IMR-90 (cell line): ENCODE measurements at regions not wholly inside any gene's neighbourhood (a gene's known extent, or its start where the extent isn't known, plus 50 kb on each side); places are given as distances from the start of the nearest gene placed in this dataset.

Experiments used
- ATAC-seq: fragments of 200-7000 bp; cut with Tn5 transposase; 2 replicates; pipeline ENCODE4 v1.9.1; 2020; ENCODE audit warnings: low read depth, mild to moderate bottlenecking, moderate library complexity
- BruUV-seq: library from RNA; stranded (reverse); fragments of 400-500 nt; replicated peaks from 2 replicates; lab custom pipeline; 2021; lab: Mats Ljungman, UMichigan
- CTCF ChIA-PET: fragments of 300-600 bp; formaldehyde crosslinking; extraction: SDS; loops from one replicate; lab custom pipeline; 2021; ENCODE audit warnings: antibody characterized with exemption; lab: Yijun Ruan, JAX
- POLR2A ChIA-PET: fragments of 300-600 bp; sonication (Branson Sonifier 250); formaldehyde crosslinking; loops from one replicate; lab custom pipeline; 2022; ENCODE audit warnings: antibody characterized with exemption; ENCODE audit not compliant: unreplicated experiment; lab: Charles Lee
- DNase-seq: peaks from one replicate; pipeline ENCODE4 v3.0.0; 2013
- H2AFZ ChIP-seq: replicated peaks from 2 replicates; pipeline ENCODE3; 2013; ENCODE audit warnings: low read length, mild to moderate bottlenecking; ENCODE audit not compliant: poor library complexity
- H2AK5ac ChIP-seq: 2 replicates; pipeline ENCODE4 v1.6.1; 2013; ENCODE audit warnings: low read depth, low read length, inconsistent platforms
- H2AK9ac ChIP-seq: replicated peaks from 2 replicates; pipeline ENCODE3; 2013; ENCODE audit warnings: mild to moderate bottlenecking, low read depth, low read length, moderate library complexity; ENCODE audit not compliant: poor library complexity
- H2BK120ac ChIP-seq: 2 replicates; pipeline ENCODE4 v1.6.1; 2013; ENCODE audit warnings: low read depth, low read length, inconsistent platforms
- H2BK15ac ChIP-seq: 3 replicates; pipeline ENCODE4 v1.6.1; 2013; ENCODE audit warnings: low read depth, low read length, inconsistent platforms
- H2BK20ac ChIP-seq: 2 replicates; pipeline ENCODE4 v1.6.1; 2013; ENCODE audit warnings: low read depth, mild to moderate bottlenecking, inconsistent platforms, low read length, moderate library complexity
- H2BK5ac ChIP-seq: 2 replicates; pipeline ENCODE4 v1.6.1; 2013; ENCODE audit warnings: mild to moderate bottlenecking, low read depth, low read length, inconsistent platforms; ENCODE audit not compliant: poor library complexity, severe bottlenecking
- H3K14ac ChIP-seq: replicated peaks from 2 replicates; pipeline ENCODE4 v1.6.1; 2013; ENCODE audit warnings: low read depth, low read length, inconsistent platforms
- H3K18ac ChIP-seq: 2 replicates; pipeline ENCODE4 v1.6.1; 2013; ENCODE audit warnings: low read depth, low read length, control low read depth
- H3K23ac ChIP-seq: 2 replicates; pipeline ENCODE4 v1.6.1; 2013; ENCODE audit warnings: low read depth, low read length, inconsistent platforms
- H3K27ac ChIP-seq: 2 replicates; pipeline ENCODE4 v1.5.1; 2013; ENCODE audit warnings: mild to moderate bottlenecking, control low read depth, low read length; ENCODE audit not compliant: insufficient read depth
- H3K27me3 ChIP-seq: 2 replicates; pipeline ENCODE4 v1.6.1; 2013; ENCODE audit warnings: low read length; ENCODE audit not compliant: control insufficient read depth, insufficient read depth
- H3K36me3 ChIP-seq: 2 replicates; pipeline ENCODE4 v1.6.1; 2013; ENCODE audit warnings: low read length, mixed read lengths; ENCODE audit not compliant: control insufficient read depth, insufficient read depth
- H3K4ac ChIP-seq: 2 replicates; pipeline ENCODE4 v1.6.1; 2013; ENCODE audit warnings: low read depth, low read length, inconsistent platforms
- H3K4me1 ChIP-seq: 2 replicates; pipeline ENCODE4 v1.6.1; 2013; ENCODE audit warnings: low read length, mixed read lengths; ENCODE audit not compliant: control insufficient read depth, insufficient read depth
- H3K4me2 ChIP-seq: 2 replicates; pipeline ENCODE4 v1.6.1; 2013; ENCODE audit warnings: low read depth, mild to moderate bottlenecking, control low read depth, low read length, moderate library complexity
- H3K4me3 ChIP-seq: 2 replicates; pipeline ENCODE4 v1.5.1; 2013; ENCODE audit warnings: low read depth, mild to moderate bottlenecking, control low read depth, low read length, moderate library complexity; ENCODE audit not compliant: insufficient read depth
- H3K56ac ChIP-seq: 2 replicates; pipeline ENCODE4 v1.6.1; 2013; ENCODE audit warnings: low read length, inconsistent platforms; ENCODE audit not compliant: insufficient read depth; ENCODE audit errors: extremely low read depth
- H3K79me1 ChIP-seq, 2 experiments: 2 replicates each; pipeline ENCODE4 v1.6.1; 2013; ENCODE audit warnings: low read length in 2 of 2, inconsistent platforms in 1 of 2, low read depth in 1 of 2
- H3K9ac ChIP-seq: 2 replicates; pipeline ENCODE4 v1.6.1; 2013; ENCODE audit warnings: low read depth, low read length, control low read depth
- H3K9me1 ChIP-seq: 2 replicates; pipeline ENCODE4 v1.6.1; 2013; ENCODE audit warnings: low read length, inconsistent platforms; ENCODE audit not compliant: insufficient read depth
- H3K9me3 ChIP-seq: 2 replicates; pipeline ENCODE4 v1.6.1; 2013; ENCODE audit warnings: low read length; ENCODE audit not compliant: control insufficient read depth, insufficient read depth
- H4K20me1 ChIP-seq: 2 replicates; pipeline ENCODE4 v1.6.1; 2013; ENCODE audit warnings: low read length, inconsistent platforms; ENCODE audit not compliant: insufficient read depth
- H4K5ac ChIP-seq: 2 replicates; pipeline ENCODE4 v1.6.1; 2013; ENCODE audit warnings: mild to moderate bottlenecking, low read depth, low read length, control low read depth
- H4K8ac ChIP-seq, 2 experiments: 2 replicates each; pipeline ENCODE4 v1.6.1; 2013; ENCODE audit warnings: low read depth in 2 of 2, low read length in 2 of 2, control low read depth in 1 of 2, inconsistent platforms in 1 of 2
- H4K91ac ChIP-seq: 2 replicates; pipeline ENCODE4 v1.6.1; 2013; ENCODE audit warnings: low read depth, low read length, inconsistent platforms; ENCODE audit not compliant: insufficient read depth
- BHLHE40 ChIP-seq: fragments of 150-350 bp; IDR thresholded peaks from 2 replicates; pipeline ENCODE4 v1.6.1; 2016; ENCODE audit warnings: mild to moderate bottlenecking, low read depth, low read length
- CEBPB ChIP-seq: IDR thresholded peaks from 2 replicates; pipeline ENCODE4 v1.6.1; 2012; ENCODE audit warnings: low read depth, low read length, improper control_type of control experiment
- CHD1 ChIP-seq: IDR thresholded peaks from 2 replicates; pipeline ENCODE4 v1.6.1; 2012; ENCODE audit warnings: low read depth, low read length, improper control_type of control experiment
- ELK1 ChIP-seq: fragments of 150-350 bp; IDR thresholded peaks from 2 replicates; pipeline ENCODE4 v1.6.1; 2016; ENCODE audit warnings: low read depth, mild to moderate bottlenecking, low read length, moderate library complexity, borderline replicate concordance
- FOS ChIP-seq: fragments of 150-350 bp; IDR thresholded peaks from 2 replicates; pipeline ENCODE4 v1.6.1; 2016; ENCODE audit warnings: low read depth, low read length
- MAFK ChIP-seq: IDR thresholded peaks from 2 replicates; pipeline ENCODE4 v1.6.1; 2012; ENCODE audit warnings: low read depth, low read length, improper control_type of control experiment
- MAZ ChIP-seq: IDR thresholded peaks from 2 replicates; pipeline ENCODE4 v1.6.1; 2012; ENCODE audit warnings: low read depth, mild to moderate bottlenecking, low read length, improper control_type of control experiment, moderate library complexity, borderline replicate concordance
- MXI1 ChIP-seq: IDR thresholded peaks from 2 replicates; pipeline ENCODE4 v1.6.1; 2012; ENCODE audit warnings: low read depth, mild to moderate bottlenecking, low read length, moderate library complexity, borderline replicate concordance
- NFE2L2 ChIP-seq: fragments of 150-350 bp; IDR thresholded peaks from 2 replicates; pipeline ENCODE4 v1.6.1; 2016; ENCODE audit warnings: low read depth, mild to moderate bottlenecking, low read length
- POLR2A ChIP-seq: IDR thresholded peaks from 2 replicates; pipeline ENCODE4 v1.6.1; 2012; ENCODE audit warnings: mild to moderate bottlenecking, low read depth, low read length
- RAD21 ChIP-seq: IDR thresholded peaks from 2 replicates; pipeline ENCODE4 v1.6.1; 2012; ENCODE audit warnings: low read length, improper control_type of control experiment
- RCOR1 ChIP-seq: IDR thresholded peaks from 2 replicates; pipeline ENCODE4 v1.6.1; 2012; ENCODE audit warnings: mild to moderate bottlenecking, low read length, improper control_type of control experiment; ENCODE audit not compliant: insufficient replicate concordance
- RFX5 ChIP-seq: IDR thresholded peaks from 2 replicates; pipeline ENCODE4 v1.8.0; 2012; ENCODE audit warnings: low read depth, mild to moderate bottlenecking, low read length, moderate library complexity
- SMC3 ChIP-seq: fragments of 150-350 bp; IDR thresholded peaks from 2 replicates; pipeline ENCODE4 v1.6.1; 2016; ENCODE audit warnings: low read depth, mild to moderate bottlenecking, antibody characterized with exemption, low read length, moderate library complexity
- WGBS, 2 experiments: methylation state at CpG; one replicate each; pipeline versions ENCODE4 v1.1.5 to v1.1.7; 2013; ENCODE audit warnings: missing lambda C conversion rate in 2 of 2; ENCODE audit not compliant: insufficient read length in 1 of 2; ENCODE audit errors: extremely low coverage in 2 of 2; 5-methylcytosine and 5-hydroxymethylcytosine counted together
- dilution Hi-C: fragments of 300-500 bp; cut with HindIII; formaldehyde crosslinking; loops from one replicate; pipeline ENCODE4 v1.14.3; 2018; ENCODE audit warnings: low sequenced_read_pairs; ENCODE audit not compliant: unreplicated experiment
- in situ Hi-C: fragments of 300-500 bp; cut with MboI; formaldehyde crosslinking; loops from 3 replicates; pipeline ENCODE4 v1.14.3; 2019; ENCODE audit warnings: low sequenced_read_pairs, inconsistent platforms, mixed read lengths
- intact Hi-C: fragments of 100-400 bp; cut with micrococcal nuclease; formaldehyde crosslinking; loops from 2 replicates; pipeline ENCODE4 v1.10.0; 2022
- TF ChIP-seq, protein P1 (sequence below): fragments of 150-350 bp; IDR thresholded peaks from 2 replicates; pipeline ENCODE4 v1.6.1; 2017; ENCODE audit warnings: mild to moderate bottlenecking, antibody characterized with exemption, low read length, low read depth
- TF ChIP-seq, protein P2 (sequence below): conservative IDR thresholded peaks from 2 replicates; pipeline ENCODE4 v1.5.1; 2012; ENCODE audit warnings: mild to moderate bottlenecking, low read depth, low read length, improper control_type of control experiment

DNA sequence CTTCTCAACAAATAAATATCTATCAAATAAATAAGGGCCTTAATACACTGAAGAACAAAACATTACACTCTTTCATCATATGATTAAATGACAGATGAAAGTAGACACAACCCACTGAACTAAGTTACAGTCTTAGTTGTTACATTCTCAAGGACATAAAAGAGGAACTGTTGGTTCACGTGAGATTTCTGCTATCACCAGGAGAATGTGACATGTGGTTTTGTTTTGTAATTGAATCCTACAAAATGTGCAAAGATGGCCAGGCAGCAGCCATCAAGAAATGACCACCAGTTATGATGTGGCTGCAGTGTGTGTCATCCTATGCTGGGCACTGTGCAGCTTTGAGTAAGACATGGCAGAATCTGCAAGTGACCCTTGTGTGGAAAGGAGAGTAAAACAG is 310.6 kb upstream of the PIK3C3 start:
- no peak overlapping the region for H3K27ac ChIP-seq
- no peaks in the 10 kb centered on the region for H4K20me1 ChIP-seq
- H3K23ac ChIP-seq, result no peak overlapping the region
- no peak overlapping the region for H2AK5ac ChIP-seq
- H2BK120ac ChIP-seq, result no peak overlapping the region
- POLR2A ChIA-PET, result no interaction called here
- no peak overlapping the region for H3K56ac ChIP-seq
- no peak overlapping the region for H4K8ac ChIP-seq
- H3K18ac ChIP-seq, result no peak overlapping the region
- no peaks in the 10 kb centered on the region for H3K4me1 ChIP-seq
- no peaks in the 10 kb centered on the region for H3K79me1 ChIP-seq
- H3K4me3 ChIP-seq, result no peak overlapping the region
- no peak overlapping the region for H2AK9ac ChIP-seq
- dilution Hi-C loops (no loop called here), in situ Hi-C loops (no loop called here), intact Hi-C loops (no loop called here)
- H3K9me1 ChIP-seq, result no peaks in the 10 kb centered on the region
- no peak overlapping the region for H2BK15ac ChIP-seq
- H3K4me2 ChIP-seq, result no peak overlapping the region
- H3K14ac ChIP-seq, result no peak overlapping the region
- no peaks in the 10 kb centered on the region for H3K36me3 ChIP-seq
- CTCF ChIA-PET, result no interaction called here
- H3K9ac ChIP-seq, result no peak overlapping the region
- H3K4ac ChIP-seq, result no peak overlapping the region
- BruUV-seq, result no TSS peak
- no peak overlapping the region for H2BK20ac ChIP-seq
- no peaks in the 10 kb centered on the region for H3K27me3 ChIP-seq
- TF ChIP-seq, protein P1, sequence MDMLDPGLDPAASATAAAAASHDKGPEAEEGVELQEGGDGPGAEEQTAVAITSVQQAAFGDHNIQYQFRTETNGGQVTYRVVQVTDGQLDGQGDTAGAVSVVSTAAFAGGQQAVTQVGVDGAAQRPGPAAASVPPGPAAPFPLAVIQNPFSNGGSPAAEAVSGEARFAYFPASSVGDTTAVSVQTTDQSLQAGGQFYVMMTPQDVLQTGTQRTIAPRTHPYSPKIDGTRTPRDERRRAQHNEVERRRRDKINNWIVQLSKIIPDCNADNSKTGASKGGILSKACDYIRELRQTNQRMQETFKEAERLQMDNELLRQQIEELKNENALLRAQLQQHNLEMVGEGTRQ, result no peak
- no peak for TF ChIP-seq FOS
- no peak for TF ChIP-seq NFE2L2
- TF ChIP-seq, protein P2, sequence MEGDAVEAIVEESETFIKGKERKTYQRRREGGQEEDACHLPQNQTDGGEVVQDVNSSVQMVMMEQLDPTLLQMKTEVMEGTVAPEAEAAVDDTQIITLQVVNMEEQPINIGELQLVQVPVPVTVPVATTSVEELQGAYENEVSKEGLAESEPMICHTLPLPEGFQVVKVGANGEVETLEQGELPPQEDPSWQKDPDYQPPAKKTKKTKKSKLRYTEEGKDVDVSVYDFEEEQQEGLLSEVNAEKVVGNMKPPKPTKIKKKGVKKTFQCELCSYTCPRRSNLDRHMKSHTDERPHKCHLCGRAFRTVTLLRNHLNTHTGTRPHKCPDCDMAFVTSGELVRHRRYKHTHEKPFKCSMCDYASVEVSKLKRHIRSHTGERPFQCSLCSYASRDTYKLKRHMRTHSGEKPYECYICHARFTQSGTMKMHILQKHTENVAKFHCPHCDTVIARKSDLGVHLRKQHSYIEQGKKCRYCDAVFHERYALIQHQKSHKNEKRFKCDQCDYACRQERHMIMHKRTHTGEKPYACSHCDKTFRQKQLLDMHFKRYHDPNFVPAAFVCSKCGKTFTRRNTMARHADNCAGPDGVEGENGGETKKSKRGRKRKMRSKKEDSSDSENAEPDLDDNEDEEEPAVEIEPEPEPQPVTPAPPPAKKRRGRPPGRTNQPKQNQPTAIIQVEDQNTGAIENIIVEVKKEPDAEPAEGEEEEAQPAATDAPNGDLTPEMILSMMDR, result no peak
- no peak for TF ChIP-seq RCOR1
- TF ChIP-seq MAZ, result no peak
- TF ChIP-seq POLR2A, result no peak
- TF ChIP-seq RAD21, result no peak
- TF ChIP-seq MXI1, result no peak
- no peak for TF ChIP-seq CHD1
- no peak for TF ChIP-seq SMC3
- no peak for TF ChIP-seq RFX5
- TF ChIP-seq CEBPB, result no peak
- no peak for TF ChIP-seq BHLHE40
- TF ChIP-seq ELK1, result no peak
- TF ChIP-seq MAFK, result no peak
- H2BK5ac ChIP-seq, result no peak overlapping the region
- no peak for ATAC-seq
- no peak for DNase-seq
- no peak overlapping the region for H4K91ac ChIP-seq
- no peak overlapping the region for H4K5ac ChIP-seq
- no peak overlapping the region for H2AFZ ChIP-seq
- WGBS, 2 experiments, result 78% methylated on average over 1 of the region's 1 CpG; no CpG with 5 or more reads in 1 of the 2 experiments
- H3K9me3 ChIP-seq, result no peaks in the 10 kb centered on the region
